Stimulated activated memory B cell treated with anti-CD40 and anti-IgM and Interleukin-4, amounts not matched to agents 10 μg/mL and 1 μg/mL and 100 μg/mL, for 72 hours (primary cell): ENCODE measurements at regions not wholly inside any gene's neighbourhood (a gene's known extent, or its start where the extent isn't known, plus 50 kb on each side); places are given as distances from the start of the nearest gene placed in this dataset.
"Not testable (repeated sequence)": the region's sequence is repeated elsewhere in the genome, so short reads cannot be mapped to it uniquely, and the experiment has no call there.

ENCODE experiments used
- ATAC-seq: fragments of 150-1000 bp; cut with Tn5 transposase; 2 replicates; pipeline ENCODE4 v1.10.0; 2021
- H3K27ac Mint-ChIP-seq: one replicate; pipeline ENCODE4 v1.8.0; 2022; ENCODE audit warnings: mild to moderate bottlenecking, mixed read lengths
- H3K27me3 Mint-ChIP-seq: one replicate; pipeline ENCODE4 v1.8.0; 2022; ENCODE audit warnings: mixed read lengths
- H3K36me3 Mint-ChIP-seq: one replicate; pipeline ENCODE4 v1.8.0; 2022; ENCODE audit warnings: mixed read lengths
- H3K4me1 Mint-ChIP-seq: one replicate; pipeline ENCODE4 v1.8.0; 2022; ENCODE audit warnings: mixed read lengths
- H3K4me3 Mint-ChIP-seq: one replicate; pipeline ENCODE4 v1.8.0; 2022; ENCODE audit warnings: mild to moderate bottlenecking, moderate library complexity, mixed read lengths
- H3K9me3 Mint-ChIP-seq: one replicate; pipeline ENCODE4 v1.8.0; 2022; ENCODE audit warnings: mixed read lengths

- Mint-ChIP-seq H3K4me3 (no peak overlapping the region), H3K4me1 (no peaks in the 10 kb centered on the region), H3K36me3 (no peaks in the 10 kb centered on the region), H3K27me3 (no peaks in the 10 kb centered on the region), H3K9me3 (no peaks in the 10 kb centered on the region), H3K27ac (no peak overlapping the region)
- no peak for ATAC-seq
These were observed 70.5 kb upstream of the KIT start for GRCh38 chr4:54587107-54587891.

- no peak for ATAC-seq
- no peak overlapping the region for H3K27ac Mint-ChIP-seq
- no peaks in the 10 kb centered on the region for H3K4me1 Mint-ChIP-seq
- no peaks in the 10 kb centered on the region for H3K9me3 Mint-ChIP-seq
- H3K4me3 Mint-ChIP-seq: no peak overlapping the region
- no peaks in the 10 kb centered on the region for H3K36me3 Mint-ChIP-seq
- no peaks in the 10 kb centered on the region for H3K27me3 Mint-ChIP-seq
These were observed 69.4 kb upstream of the KIT start for GRCh38 chr4:54588404-54588803.

GRCh38 chr4:54589586-54589985 is 68.2 kb upstream of the KIT start:
- Mint-ChIP-seq H3K4me3 (no peak overlapping the region), H3K36me3 (no peaks in the 10 kb centered on the region), H3K27ac (no peak overlapping the region), H3K27me3 (peaks cover 8% of the 10 kb centered on the region), H3K4me1 (no peaks in the 10 kb centered on the region), H3K9me3 (no peaks in the 10 kb centered on the region)
- ATAC-seq: no peak

GRCh38 chr4:54593795-54594322 is 63.9 kb upstream of the KIT start:
- H3K36me3 Mint-ChIP-seq: no peaks in the 10 kb centered on the region
- H3K4me3 Mint-ChIP-seq: no peak overlapping the region
- no peak for ATAC-seq
- H3K27ac Mint-ChIP-seq: no peak overlapping the region
- H3K9me3 Mint-ChIP-seq: no peaks in the 10 kb centered on the region
- H3K4me1 Mint-ChIP-seq: no peaks in the 10 kb centered on the region
- H3K27me3 Mint-ChIP-seq: peaks cover 8% of the 10 kb centered on the region

- H3K9me3 Mint-ChIP-seq: no peaks in the 10 kb centered on the region
- peaks cover 8% of the 10 kb centered on the region for H3K27me3 Mint-ChIP-seq
- no peaks in the 10 kb centered on the region for H3K36me3 Mint-ChIP-seq
- no peak overlapping the region for H3K4me3 Mint-ChIP-seq
- no peak for ATAC-seq
- H3K4me1 Mint-ChIP-seq: no peaks in the 10 kb centered on the region
- no peak overlapping the region for H3K27ac Mint-ChIP-seq
These were observed 61.6 kb upstream of the KIT start for GRCh38 chr4:54596201-54596600.

- H3K36me3 Mint-ChIP-seq, ATAC-seq, H3K27ac Mint-ChIP-seq, H3K9me3 Mint-ChIP-seq, H3K4me1 Mint-ChIP-seq, H3K27me3 Mint-ChIP-seq, H3K4me3 Mint-ChIP-seq: not testable (repeated sequence)
These were observed 60.1 kb upstream of the KIT start for GRCh38 chr4:54597678-54598077.

GRCh38 chr4:54602175-54602574 is 55.6 kb upstream of the KIT start:
- ATAC-seq, H3K9me3 Mint-ChIP-seq, H3K4me1 Mint-ChIP-seq, H3K27me3 Mint-ChIP-seq, H3K4me3 Mint-ChIP-seq, H3K36me3 Mint-ChIP-seq, H3K27ac Mint-ChIP-seq: not testable (repeated sequence)

- Mint-ChIP-seq H3K9me3 (no peaks in the 10 kb centered on the region), H3K27ac (no peak overlapping the region), H3K36me3 (no peaks in the 10 kb centered on the region)
These were observed 50.7 kb upstream of the KIT start for GRCh38 chr4:54607067-54607466.

GRCh38 chr4:54607521-54607920 is 50.2 kb upstream of the KIT start:
- ATAC-seq: no peak
- no peaks in the 10 kb centered on the region for H3K27me3 Mint-ChIP-seq
- no peak overlapping the region for H3K4me3 Mint-ChIP-seq
- no peaks in the 10 kb centered on the region for H3K4me1 Mint-ChIP-seq
- no peaks in the 10 kb centered on the region for H3K36me3 Mint-ChIP-seq
- H3K9me3 Mint-ChIP-seq: no peaks in the 10 kb centered on the region
- no peak overlapping the region for H3K27ac Mint-ChIP-seq

More at GRCh38 chr4:54607067-54607466, 50.7 kb upstream of the KIT start:
- no peaks in the 10 kb centered on the region for H3K27me3 Mint-ChIP-seq
- H3K4me3 Mint-ChIP-seq: no peak overlapping the region
- no peak for ATAC-seq
- no peaks in the 10 kb centered on the region for H3K4me1 Mint-ChIP-seq
